ENCODE measurements at regions not wholly inside any gene's neighbourhood (a gene's known extent, or its start where the extent isn't known, plus 50 kb on each side); places are given as distances from the start of the nearest gene placed in this dataset.

GRCh38 chr19:29021232-29021916 is 191.6 kb downstream of the UQCRFS1 start:
- CTCF ChIA-PET, result no interaction called here
- POLR2A ChIA-PET, result no interaction called here
- no peak for ATAC-seq

More at GRCh38 chr19:29021232-29021916, 191.6 kb downstream of the UQCRFS1 start:
- H3K27me3 Mint-ChIP-seq (ENCODE audit: low read depth), result peaks cover 16% of the 10 kb centered on the region
- TF ChIP-seq ZNF532 (CRISPR knock-in tag; IDR thresholded peaks at IDR 0.05; ENCODE audit: borderline replicate concordance) (no peak), NR1H2 (CRISPR knock-in tag; IDR thresholded peaks at IDR 0.05) (no peak), KAT7 (CRISPR knock-in tag; IDR thresholded peaks at IDR 0.05; ENCODE audit: borderline replicate concordance) (no peak), E2F1 (CRISPR knock-in tag; IDR thresholded peaks at IDR 0.05) (no peak), CBFB (CRISPR knock-in tag; IDR thresholded peaks at IDR 0.05; ENCODE audit: low read depth) (no peak), TEAD1 (CRISPR knock-in tag; IDR thresholded peaks at IDR 0.05) (no peak), GRHL2 (CRISPR knock-in tag; IDR thresholded peaks at IDR 0.05; ENCODE audit: insufficient replicate concordance, severe bottlenecking) (no peak), FOXJ3 (CRISPR knock-in tag; IDR thresholded peaks at IDR 0.05; ENCODE audit: borderline replicate concordance) (no peak), STAT6 (CRISPR knock-in tag; conservative IDR thresholded peaks at IDR 0.05; ENCODE audit: low read depth) (no peak), E2F4 (CRISPR knock-in tag; IDR thresholded peaks at IDR 0.05; ENCODE audit: borderline replicate concordance, low read depth) (no peak), NFYB (CRISPR knock-in tag; conservative IDR thresholded peaks at IDR 0.05; ENCODE audit: low read depth) (no peak), ZMAT4 (CRISPR knock-in tag; IDR thresholded peaks at IDR 0.05) (no peak), USF2 (CRISPR knock-in tag; IDR thresholded peaks at IDR 0.05) (no peak), CREB1 (CRISPR knock-in tag; IDR thresholded peaks at IDR 0.05) (no peak), USF1 (CRISPR knock-in tag; IDR thresholded peaks at IDR 0.05) (no peak)
- DNase-seq (ENCODE audit: low spot score), result no peak
- H3K27ac Mint-ChIP-seq, result no peak overlapping the region
- H3K9me3 Mint-ChIP-seq, result no peaks in the 10 kb centered on the region
- peaks cover 14% of the 10 kb centered on the region for H3K4me1 Mint-ChIP-seq
- H3K36me3 Mint-ChIP-seq, result no peaks in the 10 kb centered on the region
- no peak overlapping the region for H3K4me3 Mint-ChIP-seq

Measured in WTC11 (cell line).